ENCODE measurements at regions not wholly inside any gene's neighbourhood (a gene's known extent, or its start where the extent isn't known, plus 50 kb on each side); places are given as distances from the start of the nearest gene placed in this dataset.

DNA sequence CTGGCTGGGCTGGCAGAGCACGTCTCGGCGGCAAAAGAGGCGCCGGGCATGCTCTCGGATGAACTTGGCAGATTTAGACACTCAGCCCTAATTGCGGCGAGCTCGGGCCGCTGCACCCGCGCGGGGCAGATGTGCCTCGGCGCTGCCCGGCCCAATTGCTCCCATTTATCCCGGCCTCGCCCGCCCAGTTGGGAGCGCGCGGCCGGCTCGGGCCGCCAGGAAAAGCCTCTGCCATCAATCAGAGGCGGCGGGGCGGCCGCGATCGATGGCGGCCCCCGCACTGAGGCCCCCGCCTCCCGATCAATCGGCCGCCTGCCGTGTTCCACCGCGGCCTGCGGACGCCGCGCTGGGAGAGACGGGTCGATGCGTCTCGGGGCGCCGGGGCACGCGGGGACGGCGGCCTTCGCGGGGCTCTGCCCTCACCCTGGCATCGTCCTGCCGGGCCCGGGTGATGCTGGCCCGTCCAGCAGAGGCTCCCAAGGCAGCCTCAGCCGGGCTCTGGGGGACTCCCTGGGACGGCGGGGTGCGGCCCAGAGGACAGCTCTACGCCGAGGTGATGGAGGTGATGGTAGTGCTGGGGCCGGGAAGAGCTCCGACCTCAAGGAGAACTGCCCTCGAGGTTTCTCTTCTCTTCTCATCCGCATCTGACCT lies 200.9 kb upstream of the N4BP1 start:
- TF ChIP-seq, protein P1, sequence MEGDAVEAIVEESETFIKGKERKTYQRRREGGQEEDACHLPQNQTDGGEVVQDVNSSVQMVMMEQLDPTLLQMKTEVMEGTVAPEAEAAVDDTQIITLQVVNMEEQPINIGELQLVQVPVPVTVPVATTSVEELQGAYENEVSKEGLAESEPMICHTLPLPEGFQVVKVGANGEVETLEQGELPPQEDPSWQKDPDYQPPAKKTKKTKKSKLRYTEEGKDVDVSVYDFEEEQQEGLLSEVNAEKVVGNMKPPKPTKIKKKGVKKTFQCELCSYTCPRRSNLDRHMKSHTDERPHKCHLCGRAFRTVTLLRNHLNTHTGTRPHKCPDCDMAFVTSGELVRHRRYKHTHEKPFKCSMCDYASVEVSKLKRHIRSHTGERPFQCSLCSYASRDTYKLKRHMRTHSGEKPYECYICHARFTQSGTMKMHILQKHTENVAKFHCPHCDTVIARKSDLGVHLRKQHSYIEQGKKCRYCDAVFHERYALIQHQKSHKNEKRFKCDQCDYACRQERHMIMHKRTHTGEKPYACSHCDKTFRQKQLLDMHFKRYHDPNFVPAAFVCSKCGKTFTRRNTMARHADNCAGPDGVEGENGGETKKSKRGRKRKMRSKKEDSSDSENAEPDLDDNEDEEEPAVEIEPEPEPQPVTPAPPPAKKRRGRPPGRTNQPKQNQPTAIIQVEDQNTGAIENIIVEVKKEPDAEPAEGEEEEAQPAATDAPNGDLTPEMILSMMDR (IDR thresholded peaks at IDR 0.05), result no peak
- no peak for DNase-seq (ENCODE audit: low spot score)
- H3K4me3 ChIP-seq, result peak overlapping the region in 1 of 2 donors; percentile 39
- H3K27ac ChIP-seq, result no peak overlapping the region
- H3K36me3 ChIP-seq, result no peaks in the 10 kb centered on the region
- peaks cover 4 to 10% of the 10 kb centered on the region in 2 donors for H3K27me3 ChIP-seq
- no peaks in the 10 kb centered on the region for H3K9me3 ChIP-seq
- H3K4me1 ChIP-seq, result peaks cover 0 to 10% of the 10 kb centered on the region in 2 donors

DNA sequence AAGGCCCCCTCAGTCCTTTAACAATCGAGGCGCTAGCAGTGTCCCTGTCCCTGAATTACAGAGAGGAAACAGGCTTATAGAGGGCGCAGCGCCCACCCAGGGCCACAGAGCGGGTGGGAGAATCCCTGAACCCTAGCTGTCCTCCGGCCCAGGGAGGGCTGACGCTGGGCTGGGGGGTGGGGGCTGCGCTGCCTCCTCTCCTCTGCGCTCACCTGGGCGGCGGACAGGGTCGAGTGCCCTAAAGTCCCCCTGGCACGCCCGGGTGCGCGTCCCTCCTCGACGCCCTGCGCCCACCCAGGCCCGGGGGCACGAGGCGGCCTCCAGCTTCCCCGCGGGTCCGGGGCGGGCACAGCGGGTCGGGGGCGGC lies 200.4 kb upstream of the N4BP1 start:
- no peak for DNase-seq (ENCODE audit: low spot score)
- H3K4me1 ChIP-seq, result peaks cover 0 to 10% of the 10 kb centered on the region in 2 donors
- no peaks in the 10 kb centered on the region for H3K36me3 ChIP-seq
- peak overlapping the region in 1 of 2 donors; percentile 39 for H3K4me3 ChIP-seq
- H3K27ac ChIP-seq, result no peak overlapping the region
- peaks cover 4 to 10% of the 10 kb centered on the region in 2 donors for H3K27me3 ChIP-seq
- TF ChIP-seq, protein P1 (IDR thresholded peaks at IDR 0.05), result no peak
- no peaks in the 10 kb centered on the region for H3K9me3 ChIP-seq

DNA sequence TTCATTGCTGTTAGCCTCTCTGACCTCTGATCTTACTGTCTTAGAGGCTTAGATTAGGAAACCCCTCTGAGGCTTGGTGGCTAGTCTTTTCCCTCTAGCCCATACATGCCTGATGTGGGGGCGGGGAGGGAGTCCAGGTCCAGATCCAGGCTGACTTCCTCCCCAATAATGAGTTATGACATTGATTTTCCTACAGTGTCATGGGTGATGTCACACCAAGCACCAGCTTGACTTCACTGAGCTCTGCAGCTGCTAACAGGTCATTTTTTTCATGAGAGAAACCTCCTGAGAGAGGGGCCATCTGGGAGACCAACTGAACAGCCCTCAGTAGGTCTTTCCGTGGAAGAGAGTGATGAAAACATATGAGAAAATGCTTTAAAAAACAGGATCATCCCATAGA lies 180.2 kb upstream of the N4BP1 start:
- Histone ChIP-seq H3K4me1 (no peaks in the 10 kb centered on the region), H3K36me3 (no peaks in the 10 kb centered on the region), H3K4me3 (no peak overlapping the region), H3K27me3 (no peaks in the 10 kb centered on the region), H3K27ac (no peak overlapping the region), H3K9me3 (peaks cover 0 to 6% of the 10 kb centered on the region in 2 donors)
- TF ChIP-seq, protein P1 (IDR thresholded peaks at IDR 0.05), result no peak
- DNase-seq (ENCODE audit: low spot score), result no peak

DNA sequence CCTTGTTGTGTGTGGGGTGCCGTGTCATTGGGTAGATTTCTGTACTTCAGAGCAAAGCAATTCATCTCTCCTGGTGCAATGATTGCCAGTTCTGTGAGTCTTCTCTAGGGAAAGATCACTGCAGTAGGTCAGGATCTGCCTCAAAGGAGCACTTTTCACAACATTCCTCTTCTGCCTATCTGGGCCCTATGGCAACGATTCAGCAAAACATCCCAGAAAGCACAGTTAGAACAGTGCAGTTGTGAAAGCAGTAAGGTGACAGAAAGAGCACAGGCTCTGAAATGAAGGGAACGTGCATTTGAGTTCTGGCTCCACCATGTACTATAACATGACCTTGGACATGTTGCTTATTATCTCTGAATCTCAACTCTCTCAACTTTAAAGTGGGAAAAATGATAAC lies 178.5 kb upstream of the N4BP1 start:
- TF ChIP-seq, protein P1 (IDR thresholded peaks at IDR 0.05), result no peak
- Histone ChIP-seq H3K4me3 (no peak overlapping the region), H3K9me3 (peaks cover 0 to 6% of the 10 kb centered on the region in 2 donors), H3K4me1 (no peaks in the 10 kb centered on the region), H3K36me3 (no peaks in the 10 kb centered on the region), H3K27me3 (no peaks in the 10 kb centered on the region), H3K27ac (no peak overlapping the region)
- DNase-seq (ENCODE audit: low spot score), result no peak

DNA sequence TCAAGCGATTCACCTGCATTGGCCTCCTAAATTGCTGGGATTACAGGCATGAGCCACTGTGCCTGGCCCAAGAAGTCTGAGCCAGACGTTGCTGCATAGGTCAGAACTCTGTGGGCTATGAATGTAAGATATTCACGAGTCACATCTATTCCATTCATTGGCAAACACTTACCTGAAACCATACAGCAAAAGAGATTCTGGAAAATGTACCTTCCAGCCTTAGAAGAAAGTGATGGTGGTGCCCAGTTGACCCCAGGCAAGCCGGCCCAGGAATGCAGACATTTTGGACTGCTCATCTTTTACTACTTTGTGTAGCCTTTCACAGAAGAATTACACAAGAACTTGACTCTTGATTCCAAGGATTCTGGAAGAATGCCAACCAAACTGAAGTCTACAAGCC lies 135.6 kb upstream of the N4BP1 start:
- H3K27me3 ChIP-seq, result no peaks in the 10 kb centered on the region

More for the DNA sequence above, 135.6 kb upstream of the N4BP1 start:
- no peak for DNase-seq (ENCODE audit: low spot score)
- H3K9me3 ChIP-seq, result no peaks in the 10 kb centered on the region
- H3K36me3 ChIP-seq, result no peaks in the 10 kb centered on the region
- no peak overlapping the region for H3K27ac ChIP-seq
- TF ChIP-seq, protein P1 (IDR thresholded peaks at IDR 0.05), result no peak
- H3K4me3 ChIP-seq, result no peak overlapping the region
- H3K4me1 ChIP-seq, result no peaks in the 10 kb centered on the region

All from right atrium auricular region (tissue), 2 donors.